HT-29 (cell line): ENCODE measurements at regions not wholly inside any gene's neighbourhood (a gene's known extent, or its start where the extent isn't known, plus 50 kb on each side); places are given as distances from the start of the nearest gene placed in this dataset.
"Not testable (repeated sequence)": the region's sequence is repeated elsewhere in the genome, so short reads cannot be mapped to it uniquely, and the experiment has no call there.

Experiments
- DNase-seq: peaks from one replicate; pipeline ENCODE4 v3.0.0-alpha.2; 2015; ENCODE audit warnings: low spot score

DNA sequence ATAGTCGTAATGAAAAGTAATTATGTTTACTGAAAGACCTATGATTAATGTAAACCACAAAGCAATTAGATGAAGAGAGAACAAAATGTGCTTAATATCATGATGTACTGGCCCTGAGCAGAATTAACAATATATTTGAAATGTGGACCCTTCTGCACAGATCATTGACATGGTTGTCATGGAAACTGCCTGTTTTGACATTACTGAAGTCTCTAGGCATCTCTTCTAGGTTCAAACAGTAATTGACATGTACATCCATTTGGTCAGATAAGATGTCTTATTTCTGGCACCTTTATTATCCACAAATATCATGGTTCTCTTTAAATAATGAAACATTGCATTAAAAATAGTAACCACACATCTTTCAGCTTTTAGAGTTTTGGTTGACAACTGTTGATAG lies 251.7 kb upstream of the GNPDA2 start:
- no peak for DNase-seq

DNA sequence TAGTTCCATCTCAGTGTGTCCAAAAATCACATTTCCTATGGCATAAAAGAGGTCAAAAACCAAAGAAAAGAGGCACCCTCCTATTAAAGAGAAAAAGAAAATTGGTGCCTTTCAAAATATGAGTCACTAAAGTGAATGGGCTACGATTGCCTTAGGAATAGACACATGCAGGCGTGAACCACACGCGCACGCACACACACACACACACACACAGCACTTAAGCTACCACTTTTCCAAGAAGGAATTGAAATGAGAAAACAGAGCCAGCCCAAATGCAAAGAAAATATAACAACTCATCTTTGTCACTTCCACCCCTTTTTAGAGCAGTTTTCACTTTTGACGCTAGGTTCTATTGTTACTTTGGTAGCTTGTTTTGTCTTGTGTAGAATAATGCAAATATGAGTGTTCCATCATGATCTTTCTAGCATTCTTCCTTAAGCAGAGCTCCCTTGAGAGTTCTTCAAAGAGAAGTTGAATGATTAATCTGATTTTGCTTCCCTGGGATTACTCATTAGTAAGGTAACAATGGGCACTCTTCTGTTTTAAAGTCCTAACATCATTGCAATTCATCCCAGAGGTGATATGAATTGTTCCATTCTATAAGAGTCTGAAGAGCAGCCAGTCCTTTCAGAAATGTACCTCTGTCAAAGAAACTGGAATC lies 239.2 kb upstream of the GNPDA2 start:
- DNase-seq: no peak

DNA sequence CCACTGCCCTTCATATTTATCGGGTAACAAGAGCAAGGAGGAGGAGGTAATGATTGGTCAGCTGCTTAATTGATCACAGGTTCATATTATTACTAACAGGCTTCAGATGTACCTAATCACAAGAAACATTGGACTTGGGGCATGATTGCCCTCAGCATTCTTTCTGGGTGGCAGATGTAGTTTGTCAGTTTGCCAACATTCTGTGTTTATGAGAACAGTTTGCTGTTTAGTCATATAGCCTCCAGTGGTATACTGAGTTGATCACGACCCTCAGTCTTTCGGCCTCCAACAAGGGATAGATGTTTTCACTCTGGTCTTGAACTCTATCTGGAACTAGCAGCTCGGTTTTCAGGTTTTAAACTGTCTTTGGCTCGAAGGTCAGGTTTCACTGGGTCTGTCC lies 237.7 kb upstream of the GNPDA2 start:
- not testable (repeated sequence) for DNase-seq

DNA sequence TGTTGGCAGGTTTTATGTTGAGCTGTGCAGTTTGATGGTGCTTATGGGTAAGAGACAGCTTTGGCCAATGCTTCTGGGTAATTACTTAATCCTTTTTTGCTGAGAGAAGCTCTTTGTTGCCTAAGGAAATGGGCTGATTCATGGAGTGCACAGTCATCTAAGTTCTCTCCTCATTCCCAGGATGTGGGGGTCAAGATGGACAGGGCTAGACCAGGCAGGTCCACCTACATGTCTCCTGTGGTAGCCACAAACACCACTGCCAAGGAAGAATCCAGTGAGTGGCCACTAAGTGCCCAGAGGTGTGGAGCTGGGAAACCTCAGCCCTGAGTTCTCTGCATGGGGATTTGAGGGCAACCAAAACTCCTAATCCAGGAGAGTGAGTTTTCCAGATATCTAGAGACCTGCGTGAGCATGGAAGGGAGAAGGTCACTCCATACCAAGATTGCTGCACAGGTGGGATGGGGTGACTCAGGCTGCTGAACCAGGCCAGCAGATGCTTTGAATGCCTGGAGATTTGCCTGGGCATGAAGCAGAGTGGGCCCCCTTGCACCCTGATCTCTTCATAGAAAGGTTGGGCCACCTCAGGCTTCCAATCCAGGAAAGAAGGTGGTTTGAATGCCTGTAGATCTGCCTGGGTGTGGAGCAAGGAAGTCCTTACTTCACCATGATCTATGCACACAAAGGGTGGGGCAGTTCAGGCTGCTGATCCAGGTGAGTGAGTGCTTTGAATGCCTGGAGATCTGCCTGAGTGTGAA lies 234.8 kb upstream of the GNPDA2 start:
- no peak for DNase-seq

DNA sequence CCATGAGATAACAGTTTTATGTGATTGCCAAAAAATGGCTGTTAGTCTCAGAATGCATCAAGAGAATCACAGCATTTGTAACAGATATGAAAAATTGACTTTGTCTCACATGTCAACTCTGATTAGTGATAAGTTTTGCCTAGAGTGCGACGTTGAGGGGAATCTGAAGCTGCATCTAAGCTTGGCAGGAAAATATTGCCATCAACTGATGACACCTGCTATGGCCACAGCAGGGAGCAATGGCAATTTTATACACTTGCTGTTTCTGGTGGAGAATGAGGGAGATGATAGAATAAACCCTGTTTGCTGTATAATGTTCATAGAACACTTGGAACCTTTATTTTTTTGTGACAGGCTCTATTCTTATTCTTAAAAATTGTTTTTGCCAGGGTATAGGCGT lies 205.4 kb upstream of the GNPDA2 start:
- DNase-seq: no peak

DNA sequence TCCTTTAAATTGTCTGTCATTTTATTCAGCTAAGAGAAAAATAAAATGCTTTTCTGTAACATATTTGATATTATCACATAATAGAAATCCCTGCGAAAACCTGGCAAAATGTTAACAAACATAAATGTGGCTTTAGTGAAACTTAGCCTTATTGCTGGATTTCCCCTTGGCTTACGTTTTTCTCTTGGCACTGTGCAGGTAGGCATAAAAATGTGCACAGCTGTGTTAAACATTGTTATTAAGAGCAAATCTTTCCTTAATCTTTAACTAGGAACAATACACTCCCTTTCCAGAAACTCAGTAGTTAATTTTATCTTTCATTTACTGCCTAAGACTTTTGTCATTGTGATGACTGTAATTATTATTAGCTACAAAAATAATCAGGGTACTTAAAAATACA lies 202.4 kb upstream of the GNPDA2 start:
- DNase-seq: no peak

DNA sequence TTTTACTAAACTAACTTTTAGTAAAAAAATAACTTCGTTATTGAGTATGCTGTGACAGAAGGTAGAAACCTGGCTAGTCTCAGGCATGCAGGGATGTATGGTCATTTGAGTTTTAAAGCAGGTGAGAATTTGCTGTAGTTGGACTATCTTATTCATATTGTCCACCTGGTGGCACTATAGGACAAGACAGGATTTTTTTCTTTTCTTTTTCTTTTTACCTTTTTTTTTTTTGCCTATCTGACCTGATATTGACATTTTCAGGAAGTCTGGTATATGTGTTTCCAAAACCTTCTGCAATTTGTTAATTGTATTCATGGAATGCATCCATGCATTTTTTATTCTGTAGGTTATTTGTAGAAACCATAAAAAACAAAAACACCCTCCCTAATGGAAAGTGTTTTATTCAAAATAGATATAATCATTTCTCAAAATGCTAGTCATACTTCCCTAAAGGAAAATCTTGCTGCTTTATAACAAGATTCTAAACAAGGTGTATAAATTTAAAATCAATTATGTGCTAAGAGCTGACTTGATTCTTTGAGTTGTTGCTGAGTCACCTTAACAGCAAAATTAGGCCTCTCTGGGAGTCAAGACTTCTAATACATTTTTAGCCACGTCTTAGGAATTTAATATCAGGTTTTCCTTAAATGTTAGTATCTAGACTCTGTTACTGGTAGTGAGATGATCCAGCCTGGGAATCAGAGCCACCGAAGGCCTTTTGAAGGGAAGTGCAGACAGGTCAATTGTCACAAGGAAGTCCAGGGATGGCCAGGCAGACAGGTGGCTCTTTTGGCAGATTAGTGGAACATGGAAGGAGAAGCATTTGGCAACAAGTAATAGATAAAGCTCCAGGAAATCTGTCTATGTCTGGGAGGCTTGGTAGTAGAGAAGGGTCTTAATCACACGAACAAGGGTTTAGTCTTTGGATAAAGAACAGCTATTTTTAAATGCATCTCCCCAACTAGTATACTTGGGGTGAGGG lies 201.3 kb upstream of the GNPDA2 start:
- peak; percentile 52 for DNase-seq

DNA sequence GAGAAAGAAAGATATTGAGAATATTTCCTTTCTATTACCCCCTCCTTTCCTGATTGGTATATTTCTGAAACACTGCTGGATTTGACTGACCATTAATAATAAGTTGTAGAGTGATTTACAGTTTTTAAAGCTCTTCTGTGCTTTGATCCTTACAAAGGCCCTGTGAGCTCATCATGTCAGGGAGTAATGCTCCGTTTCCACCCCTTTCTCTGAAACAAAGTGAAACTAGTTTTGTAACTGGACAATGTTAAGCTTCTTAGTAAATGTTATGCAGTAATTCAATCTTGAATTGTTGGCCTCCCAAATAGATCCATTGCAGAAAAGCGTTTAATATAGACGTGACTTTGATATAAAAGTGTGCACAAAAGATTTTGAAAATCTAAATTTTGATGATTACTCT lies 190.1 kb upstream of the GNPDA2 start:
- DNase-seq: no peak

DNA sequence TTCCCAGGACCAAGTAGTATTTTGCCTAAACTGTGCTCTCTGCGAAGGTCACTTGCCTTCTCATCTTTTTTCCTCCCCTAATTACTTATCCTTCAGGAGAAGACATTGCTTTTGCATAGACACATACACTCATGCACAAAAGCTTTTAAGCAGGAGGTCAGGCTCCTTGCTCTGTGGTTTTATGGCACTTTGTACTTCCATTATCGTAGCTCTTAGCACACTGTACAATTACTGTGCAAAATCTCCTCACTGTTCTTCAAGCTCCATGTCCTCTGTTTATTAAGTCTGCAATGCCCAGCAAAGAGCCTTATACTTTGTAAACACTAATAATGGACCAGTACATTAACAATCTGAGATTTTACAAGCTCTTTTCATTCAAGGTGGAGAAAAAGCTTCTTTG lies 188.4 kb upstream of the GNPDA2 start:
- DNase-seq: no peak

DNA sequence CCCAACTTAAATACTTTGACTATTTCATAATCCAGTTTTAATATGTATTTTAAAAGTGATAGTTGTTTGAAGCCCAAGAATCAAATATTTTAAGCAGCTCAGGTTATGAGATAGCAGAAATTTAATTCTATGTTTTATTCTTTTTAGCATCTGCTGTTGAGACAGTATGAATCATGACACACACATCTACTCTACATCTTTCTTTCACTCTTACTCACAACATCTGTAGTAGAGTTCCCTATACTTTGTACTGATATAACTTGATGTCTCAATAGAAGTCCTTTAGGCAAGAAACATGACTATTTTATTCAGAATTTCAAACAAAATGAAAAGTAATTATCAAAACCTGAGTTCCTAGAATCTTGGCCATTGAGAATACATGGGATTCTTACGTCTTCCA lies 187.9 kb upstream of the GNPDA2 start:
- no peak for DNase-seq

DNA sequence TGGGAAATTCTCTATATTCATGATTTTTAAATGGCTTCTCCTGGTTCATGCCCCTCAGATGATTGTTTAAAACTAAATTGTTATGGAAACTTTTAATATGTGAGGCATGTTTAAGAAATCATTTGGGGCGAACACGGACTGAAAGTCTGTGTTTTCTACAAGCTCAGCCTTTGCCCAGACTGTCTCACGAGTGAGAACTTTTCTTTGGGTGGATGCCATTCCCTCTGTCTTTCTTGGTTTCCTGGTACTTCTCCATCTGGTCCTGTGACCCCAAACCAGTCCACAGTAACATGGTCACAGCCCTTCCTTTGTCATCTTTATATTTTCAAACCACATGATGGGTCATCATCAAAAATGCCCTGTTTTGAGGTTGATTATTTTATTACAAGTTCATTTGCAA lies 186.6 kb upstream of the GNPDA2 start:
- DNase-seq: no peak

DNA sequence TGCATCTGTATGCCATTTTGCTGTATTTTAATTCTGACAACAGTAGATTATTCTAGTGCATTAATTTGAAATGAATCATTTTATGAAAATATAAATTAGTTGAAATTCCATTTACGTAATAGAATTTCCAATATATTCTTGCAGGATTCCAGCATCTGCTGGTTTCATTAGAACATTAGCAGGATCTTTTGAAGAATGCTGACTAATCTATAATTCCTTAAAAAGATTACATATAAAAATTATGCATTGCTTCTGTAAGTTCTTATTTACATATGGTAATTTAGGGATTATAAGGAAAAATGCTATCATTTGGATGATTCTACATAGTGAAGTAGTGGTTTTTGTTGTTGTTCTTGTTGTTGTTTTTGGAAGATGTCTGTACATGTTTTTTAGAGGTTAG lies 182.2 kb upstream of the GNPDA2 start:
- DNase-seq: no peak

DNA sequence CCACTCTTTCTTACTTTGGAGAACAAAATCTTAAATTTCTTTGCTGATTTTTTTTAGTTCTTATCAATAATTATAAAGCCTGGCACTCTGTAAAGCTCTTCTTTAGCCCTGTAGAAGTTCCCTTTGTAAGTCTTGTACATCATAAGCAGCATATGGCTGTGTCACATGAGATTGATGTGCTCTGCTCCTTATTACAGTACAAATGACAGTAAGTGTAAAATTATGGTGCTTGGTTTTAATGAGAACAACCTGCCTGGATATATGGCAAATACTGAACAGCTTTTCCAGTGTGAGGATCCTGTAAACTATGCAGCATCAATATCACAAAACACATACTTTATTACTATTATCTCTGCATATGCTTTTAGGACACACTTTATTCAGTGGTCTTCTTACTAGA lies 145.9 kb upstream of the GNPDA2 start:
- DNase-seq: no peak

DNA sequence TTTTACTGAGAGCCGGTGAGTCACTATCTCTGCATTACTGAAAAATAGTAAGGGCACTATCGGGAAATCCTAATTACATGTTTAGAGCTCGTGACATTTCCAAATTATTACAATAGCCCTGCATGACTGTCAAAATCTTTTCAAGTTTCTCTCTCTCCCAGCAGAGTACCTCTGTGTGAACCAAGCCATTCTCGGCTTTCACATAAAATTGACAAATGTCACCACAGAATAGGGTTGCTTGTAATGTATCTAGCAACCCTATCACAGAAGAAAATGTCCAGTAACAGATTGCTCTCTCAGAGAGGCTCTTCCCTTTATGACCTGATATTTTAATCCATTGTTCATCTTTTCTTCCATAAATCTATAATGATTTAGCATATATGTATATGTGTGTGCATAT lies 144.8 kb upstream of the GNPDA2 start:
- no peak for DNase-seq

DNA sequence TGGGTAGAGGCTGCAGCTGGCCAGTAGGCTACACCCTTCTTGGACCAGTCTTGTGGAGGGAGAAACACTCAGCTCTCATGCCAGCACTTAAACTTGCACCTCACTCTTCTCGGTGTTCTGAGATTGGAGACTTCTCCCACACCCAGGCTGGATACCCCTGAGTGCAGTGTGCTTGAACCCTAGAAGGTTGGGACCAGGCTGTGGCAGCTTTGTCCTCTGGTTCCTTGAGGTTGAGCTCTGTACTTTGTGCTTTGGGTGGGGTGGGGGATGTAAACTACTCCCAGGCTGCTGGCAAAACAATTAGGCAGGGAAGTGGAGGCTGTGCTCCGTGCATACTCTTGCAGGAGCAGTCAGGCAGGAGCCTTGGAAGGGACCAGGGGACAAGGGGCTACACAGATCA lies 143.6 kb upstream of the GNPDA2 start:
- no peak for DNase-seq

DNA sequence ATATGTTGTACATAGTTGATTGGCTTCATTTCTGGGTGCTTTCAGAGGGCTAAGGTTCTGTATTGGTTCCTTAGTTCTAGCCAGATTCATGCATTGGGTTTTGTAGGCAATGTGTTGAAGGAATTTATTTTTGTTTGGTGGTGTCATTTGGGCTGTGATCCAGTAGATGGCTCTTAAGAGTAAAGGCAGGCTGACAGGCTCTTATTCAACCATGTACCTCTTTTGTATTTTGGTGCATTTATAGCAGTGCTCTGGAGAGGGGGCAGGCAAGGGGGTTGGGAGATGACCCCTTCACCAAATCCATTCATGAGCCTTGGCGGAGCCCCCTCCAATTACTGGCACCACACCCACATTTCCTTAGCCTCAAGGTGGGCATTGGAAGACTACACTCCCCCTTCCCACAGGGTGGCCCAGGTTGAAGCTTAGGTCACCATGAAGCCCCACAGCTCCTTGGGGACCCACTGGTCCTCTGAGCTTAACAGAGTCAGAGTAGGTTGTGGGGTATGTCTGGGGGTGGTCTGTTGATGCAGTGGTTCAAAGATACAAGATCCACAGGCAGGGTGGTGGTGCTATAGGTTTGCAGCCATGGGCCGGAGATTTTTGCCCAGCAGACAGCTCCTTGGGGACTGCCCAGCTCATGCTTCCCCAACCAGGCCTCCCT lies 143.0 kb upstream of the GNPDA2 start:
- peak; percentile 2 for DNase-seq

DNA sequence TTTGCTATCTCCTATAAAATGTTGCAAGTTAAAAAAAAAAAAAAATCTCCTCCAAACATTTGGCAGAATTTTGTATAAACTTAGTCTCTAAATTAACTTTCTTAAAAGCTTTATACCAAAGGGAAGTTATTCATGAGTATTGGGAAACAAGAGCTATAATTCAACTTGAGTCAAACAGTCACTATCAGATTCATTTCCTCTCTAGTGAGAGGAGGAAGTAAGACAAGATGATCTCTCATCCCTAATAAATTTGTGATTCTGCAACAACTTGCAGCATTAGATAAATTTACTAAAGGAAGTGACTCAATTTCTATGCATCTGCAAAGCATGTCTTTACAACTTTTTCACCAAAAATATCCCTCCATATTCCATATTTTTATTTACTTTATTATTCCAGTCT lies 135.4 kb upstream of the GNPDA2 start:
- no peak for DNase-seq

DNA sequence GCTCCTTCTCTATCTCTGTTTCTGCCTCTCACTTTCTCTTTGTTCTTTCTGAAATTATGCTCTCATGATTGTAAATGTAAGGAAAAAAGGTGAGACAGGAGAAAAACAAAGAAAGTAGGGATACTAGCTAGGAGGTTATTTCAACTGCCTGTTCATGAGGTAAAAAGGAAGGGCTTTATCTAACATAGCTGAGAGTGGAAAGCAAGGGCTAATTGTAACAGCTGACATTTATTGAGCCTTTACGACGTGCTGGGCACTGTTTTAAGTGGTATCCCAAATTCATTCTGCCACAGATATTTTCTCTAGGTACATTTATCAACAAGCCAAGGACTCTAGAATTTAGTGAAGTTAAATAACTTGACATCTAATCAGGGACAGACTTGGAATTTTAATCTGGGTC lies 133.1 kb upstream of the GNPDA2 start:
- no peak for DNase-seq

DNA sequence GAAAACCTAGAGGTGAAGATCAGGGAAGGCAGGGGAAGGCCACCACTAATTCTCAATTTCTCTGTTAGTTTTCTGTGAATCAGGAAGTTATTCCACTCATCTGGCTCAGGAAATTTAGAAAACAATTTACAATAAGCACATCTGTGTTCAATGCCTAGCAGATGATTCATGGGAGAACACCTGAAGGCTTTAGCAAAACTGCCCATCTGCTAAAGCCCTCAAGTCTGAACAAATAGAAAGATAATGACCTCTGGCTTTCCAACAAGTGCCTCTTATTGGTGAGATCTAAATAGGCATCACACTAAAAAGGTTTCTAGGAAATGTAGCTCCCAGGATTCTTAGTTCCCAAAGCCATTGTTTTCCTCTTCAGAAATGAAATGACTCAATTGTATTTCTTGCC lies 122.1 kb upstream of the GNPDA2 start:
- no peak for DNase-seq

DNA sequence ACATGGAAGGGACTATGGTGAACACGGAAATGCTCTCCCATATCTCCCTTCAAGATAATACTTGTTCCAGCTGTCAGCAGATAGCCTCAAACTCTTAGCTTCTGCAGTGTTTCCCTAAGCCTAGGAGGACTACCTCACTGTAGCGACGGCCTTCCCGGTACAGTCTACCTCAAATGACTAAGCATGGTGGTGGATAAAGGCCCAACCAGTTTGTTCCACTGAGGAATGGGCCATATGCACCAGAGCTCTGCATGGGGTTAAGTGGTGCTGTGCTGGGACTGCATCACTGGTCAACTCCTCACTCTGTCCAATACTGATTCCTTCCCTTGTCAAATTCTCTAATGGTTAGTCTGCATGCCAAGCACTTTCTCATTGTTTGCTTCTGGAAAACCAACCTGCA lies 119.6 kb upstream of the GNPDA2 start:
- no peak for DNase-seq

DNA sequence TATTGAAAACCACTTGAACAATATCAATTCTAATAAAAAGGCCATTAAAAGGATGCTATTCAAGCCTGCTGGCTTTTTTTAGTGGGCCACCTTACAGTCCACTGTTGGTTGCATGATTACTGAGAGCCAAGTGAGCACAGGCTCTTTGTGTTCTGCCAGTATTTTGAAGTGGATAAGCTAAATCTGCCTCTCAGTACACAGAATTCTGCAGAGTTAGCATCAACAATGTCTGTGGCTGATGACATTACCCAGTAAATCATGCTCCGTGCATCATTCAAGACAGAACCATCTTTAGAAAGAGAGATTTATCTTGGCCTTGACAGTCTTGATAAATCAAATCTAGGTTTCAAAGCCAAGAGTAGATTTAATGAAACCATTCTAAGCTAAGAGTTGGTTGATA lies 119.0 kb upstream of the GNPDA2 start:
- no peak for DNase-seq

DNA sequence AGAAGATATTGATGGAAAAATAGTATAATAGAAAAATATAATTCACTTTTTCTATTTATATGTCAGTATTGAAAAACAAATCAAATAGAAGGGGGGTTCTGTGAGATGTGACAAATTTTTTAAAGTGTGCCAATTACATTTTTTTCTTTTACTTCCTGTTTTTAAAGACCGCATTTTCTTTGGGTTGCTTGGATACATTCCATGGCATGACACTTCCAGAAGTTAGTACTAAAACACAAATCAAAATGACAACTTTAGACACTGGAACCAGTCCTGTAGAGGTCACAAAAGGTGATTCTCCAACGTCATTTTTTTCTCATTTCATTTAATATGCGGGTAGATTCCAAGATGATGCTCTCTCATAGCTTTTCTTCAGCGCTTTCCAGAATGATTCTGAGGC lies 116.2 kb upstream of the GNPDA2 start:
- no peak for DNase-seq
